OCI-LY1 (cell line): ENCODE measurements at regions not wholly inside any gene's neighbourhood (a gene's known extent, or its start where the extent isn't known, plus 50 kb on each side); places are given as distances from the start of the nearest gene placed in this dataset.

ENCODE experiments used
- CTCF ChIP-seq: fragments of 200-600 bp; sonication (generic), shearing (Covaris generic); IDR thresholded peaks from 2 replicates; pipeline ENCODE4 v1.5.1; 2017; ENCODE audit warnings: mild to moderate bottlenecking, antibody characterized with exemption, low read length, moderate library complexity, mixed read lengths
- EZH2 ChIP-seq: fragments of 200-600 bp; sonication (generic), shearing (Covaris generic); IDR thresholded peaks from 2 replicates; pipeline ENCODE4 v1.8.0; 2017; ENCODE audit warnings: borderline replicate concordance, mixed run types, mild to moderate bottlenecking, antibody characterized with exemption, low read length, moderate library complexity, mixed read lengths

- TF ChIP-seq CTCF = no peak
- no peak for TF ChIP-seq EZH2
Observed at GRCh38 chr4:101414496-101414895, 67.2 kb upstream of the PPP3CA start.
